Endodermal cell (in vitro differentiated cells): ENCODE measurements at regions not wholly inside any gene's neighbourhood (a gene's known extent, or its start where the extent isn't known, plus 50 kb on each side); places are given as distances from the start of the nearest gene placed in this dataset.
A peak's percentile ranks its signal among the peaks of the same experiment; 100 is the strongest.

ENCODE experiments used
- DNase-seq: peaks from one replicate; pipeline ENCODE4 v3.0.0-alpha.2; 2017
- H3K27ac ChIP-seq: 2 replicates; pipeline ENCODE4 v1.5.1; 2013; ENCODE audit warnings: mild to moderate bottlenecking, low read depth, low read length, moderate library complexity
- H3K27me3 ChIP-seq: 2 replicates; pipeline ENCODE4 v1.6.1; 2013; ENCODE audit warnings: mild to moderate bottlenecking, low read length, moderate library complexity; ENCODE audit not compliant: insufficient read depth, control insufficient read depth, poor library complexity, severe bottlenecking
- H3K36me3 ChIP-seq: 2 replicates; pipeline ENCODE4 v1.7.0; 2013; ENCODE audit warnings: mild to moderate bottlenecking, low read length, moderate library complexity; ENCODE audit not compliant: control insufficient read depth, insufficient read depth
- H3K4me1 ChIP-seq: one replicate; pipeline ENCODE4 v1.7.0; 2013; ENCODE audit warnings: low read length; ENCODE audit not compliant: control insufficient read depth, insufficient read depth
- H3K4me3 ChIP-seq: 2 replicates; pipeline ENCODE4 v1.5.1; 2013; ENCODE audit warnings: mild to moderate bottlenecking, low read length, moderate library complexity
- H3K9ac ChIP-seq: 2 replicates; pipeline ENCODE4 v1.6.1; 2013; ENCODE audit warnings: mild to moderate bottlenecking, low read length, moderate library complexity; ENCODE audit not compliant: poor library complexity, severe bottlenecking; ENCODE audit errors: extremely low read depth
- H3K9me3 ChIP-seq: 2 replicates; pipeline ENCODE4 v1.6.1; 2013; ENCODE audit warnings: mild to moderate bottlenecking, low read length, moderate library complexity; ENCODE audit not compliant: control insufficient read depth
- H3K27ac Mint-ChIP-seq: 2 replicates; pipeline ENCODE4 v1.8.0; 2020; ENCODE audit warnings: mixed read lengths
- H3K27me3 Mint-ChIP-seq: 2 replicates; pipeline ENCODE4 v1.8.0; 2021; ENCODE audit warnings: mild to moderate bottlenecking, mixed read lengths; ENCODE audit not compliant: insufficient read depth
- H3K36me3 Mint-ChIP-seq: 2 replicates; pipeline ENCODE4 v1.8.0; 2020; ENCODE audit warnings: low read depth, mixed read lengths
- H3K4me1 Mint-ChIP-seq: 2 replicates; pipeline ENCODE4 v1.8.0; 2020; ENCODE audit warnings: mixed read lengths
- H3K4me3 Mint-ChIP-seq: 2 replicates; pipeline ENCODE4 v1.8.0; 2020; ENCODE audit warnings: mild to moderate bottlenecking, moderate library complexity, mixed read lengths
- H3K9me3 Mint-ChIP-seq: 2 replicates; pipeline ENCODE4 v1.8.0; 2020; ENCODE audit warnings: mild to moderate bottlenecking, mixed read lengths
- WGBS, 2 experiments: methylation state at CpG; one replicate each; pipeline versions ENCODE4 v1.1.5 to v1.1.7; 2013; ENCODE audit warnings: missing lambda C conversion rate in 2 of 2, mixed read lengths in 1 of 2; ENCODE audit not compliant: insufficient coverage in 1 of 2, insufficient read length in 1 of 2; 5-methylcytosine and 5-hydroxymethylcytosine counted together
- TF ChIP-seq, protein P1 (sequence below): fragments of 200-600 bp; sonication (generic); conservative IDR thresholded peaks from 2 replicates; pipeline ENCODE4 v1.5.0; 2021; ENCODE audit warnings: antibody characterized with exemption, mild to moderate bottlenecking

GRCh38 chr17:77795685-77796084 lies 162.8 kb upstream of the TNRC6C start:
- no peaks in the 10 kb centered on the region for H3K9me3 Mint-ChIP-seq
- Histone ChIP-seq H3K36me3 (no peaks in the 10 kb centered on the region), H3K4me3 (no peak overlapping the region), H3K9ac (no peak overlapping the region), H3K4me1 (no peaks in the 10 kb centered on the region), H3K27me3 (no peaks in the 10 kb centered on the region), H3K9me3 (no peaks in the 10 kb centered on the region), H3K27ac (no peak overlapping the region)
- no peak overlapping the region for H3K4me3 Mint-ChIP-seq
- no peaks in the 10 kb centered on the region for H3K36me3 Mint-ChIP-seq
- no peak overlapping the region for H3K27ac Mint-ChIP-seq
- DNase-seq, result no peak
- TF ChIP-seq, protein P1, sequence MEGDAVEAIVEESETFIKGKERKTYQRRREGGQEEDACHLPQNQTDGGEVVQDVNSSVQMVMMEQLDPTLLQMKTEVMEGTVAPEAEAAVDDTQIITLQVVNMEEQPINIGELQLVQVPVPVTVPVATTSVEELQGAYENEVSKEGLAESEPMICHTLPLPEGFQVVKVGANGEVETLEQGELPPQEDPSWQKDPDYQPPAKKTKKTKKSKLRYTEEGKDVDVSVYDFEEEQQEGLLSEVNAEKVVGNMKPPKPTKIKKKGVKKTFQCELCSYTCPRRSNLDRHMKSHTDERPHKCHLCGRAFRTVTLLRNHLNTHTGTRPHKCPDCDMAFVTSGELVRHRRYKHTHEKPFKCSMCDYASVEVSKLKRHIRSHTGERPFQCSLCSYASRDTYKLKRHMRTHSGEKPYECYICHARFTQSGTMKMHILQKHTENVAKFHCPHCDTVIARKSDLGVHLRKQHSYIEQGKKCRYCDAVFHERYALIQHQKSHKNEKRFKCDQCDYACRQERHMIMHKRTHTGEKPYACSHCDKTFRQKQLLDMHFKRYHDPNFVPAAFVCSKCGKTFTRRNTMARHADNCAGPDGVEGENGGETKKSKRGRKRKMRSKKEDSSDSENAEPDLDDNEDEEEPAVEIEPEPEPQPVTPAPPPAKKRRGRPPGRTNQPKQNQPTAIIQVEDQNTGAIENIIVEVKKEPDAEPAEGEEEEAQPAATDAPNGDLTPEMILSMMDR, result no peak
- H3K27me3 Mint-ChIP-seq, result peaks cover 93% of the 10 kb centered on the region
- no peaks in the 10 kb centered on the region for H3K4me1 Mint-ChIP-seq
- 83% methylated on average over 1 to 4 of the region's 4 CpGs for WGBS, 2 experiments

DNA sequence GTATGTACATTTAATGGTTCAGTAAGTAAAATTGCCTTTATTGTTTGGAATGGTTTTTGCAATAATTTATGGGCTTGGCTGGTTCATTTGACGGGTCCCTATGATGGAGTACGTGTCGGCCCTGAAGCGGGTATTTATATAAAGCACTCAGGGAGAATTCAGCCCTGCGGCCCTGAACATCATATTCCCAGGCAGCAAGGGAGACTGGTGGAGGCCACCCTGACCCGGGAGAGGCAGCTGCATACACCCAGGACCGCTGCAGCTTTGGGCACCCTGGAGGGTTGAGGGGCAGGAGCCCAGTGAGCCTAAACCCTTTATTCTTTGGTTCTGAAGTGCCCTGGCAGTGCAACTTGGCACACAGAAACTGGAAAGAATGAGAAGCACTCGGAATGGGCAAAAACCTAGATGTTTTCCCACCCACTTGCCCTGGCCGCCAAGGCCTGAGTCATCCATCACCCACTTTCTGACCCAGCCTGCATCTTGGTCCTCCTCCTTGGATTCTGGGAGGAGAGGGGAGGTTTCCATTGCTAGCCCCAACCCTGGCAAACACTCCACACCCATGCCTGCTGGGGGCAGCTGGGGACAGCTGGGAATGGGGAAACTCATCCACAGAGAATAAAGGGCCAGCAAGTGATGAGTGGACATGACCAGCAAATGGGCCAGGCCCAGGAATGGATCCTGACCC lies 162.2 kb upstream of the TNRC6C start:
- no peaks in the 10 kb centered on the region for H3K36me3 ChIP-seq
- Mint-ChIP-seq H3K27me3 (peaks cover 93% of the 10 kb centered on the region), H3K4me1 (no peaks in the 10 kb centered on the region), H3K9me3 (no peaks in the 10 kb centered on the region), H3K27ac (no peak overlapping the region), H3K4me3 (no peak overlapping the region), H3K36me3 (no peaks in the 10 kb centered on the region)
- H3K4me3 ChIP-seq, result no peak overlapping the region
- TF ChIP-seq, protein P1, result no peak
- H3K27me3 ChIP-seq, result no peaks in the 10 kb centered on the region
- H3K9me3 ChIP-seq, result no peaks in the 10 kb centered on the region
- no peak overlapping the region for H3K9ac ChIP-seq
- H3K27ac ChIP-seq, result peak overlapping the region; percentile 24
- no peak for DNase-seq
- no peaks in the 10 kb centered on the region for H3K4me1 ChIP-seq
- WGBS, 2 experiments, result 87 to 93% methylated on average over 3 to 9 of the region's 9 CpGs

- Histone ChIP-seq H3K27me3 (no peaks in the 10 kb centered on the region), H3K27ac (no peak overlapping the region), H3K9me3 (no peaks in the 10 kb centered on the region), H3K4me3 (no peak overlapping the region), H3K36me3 (no peaks in the 10 kb centered on the region), H3K9ac (no peak overlapping the region), H3K4me1 (no peaks in the 10 kb centered on the region)
- Mint-ChIP-seq H3K4me1 (peaks cover 14% of the 10 kb centered on the region), H3K9me3 (no peaks in the 10 kb centered on the region), H3K27ac (no peak overlapping the region), H3K27me3 (peaks cover 94% of the 10 kb centered on the region), H3K4me3 (no peak overlapping the region), H3K36me3 (no peaks in the 10 kb centered on the region)
- TF ChIP-seq, protein P1, result no peak
- WGBS, 2 experiments, result 95 to 98% methylated on average over 6 to 7 of the region's 7 CpGs
- no peak for DNase-seq
Measured at GRCh38 chr17:77798031-77798430, 160.5 kb upstream of the TNRC6C start.
